ENCODE measurements at regions not wholly inside any gene's neighbourhood (a gene's known extent, or its start where the extent isn't known, plus 50 kb on each side); places are given as distances from the start of the nearest gene placed in this dataset.

DNA sequence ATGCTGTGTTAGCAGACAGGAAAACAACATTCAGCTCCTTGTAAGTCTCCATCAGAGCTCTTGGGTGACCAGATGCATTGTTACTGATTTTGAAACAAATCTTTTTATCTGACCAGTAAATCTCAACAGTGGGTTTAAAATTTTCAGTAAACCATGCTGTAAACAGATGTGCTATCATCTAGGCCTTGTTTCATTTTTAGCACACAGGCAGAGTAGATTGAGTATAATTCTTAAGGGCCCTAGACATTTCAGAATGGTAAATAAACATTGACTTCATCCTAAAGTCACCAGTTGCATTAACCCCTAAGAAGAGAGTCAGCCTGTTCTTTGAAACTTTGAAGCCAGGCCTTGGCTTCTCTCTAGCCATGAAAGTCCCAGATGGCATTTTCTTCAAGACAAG lies 237.2 kb upstream of the BMP2 start (continued):
- TF ChIP-seq, protein P1, sequence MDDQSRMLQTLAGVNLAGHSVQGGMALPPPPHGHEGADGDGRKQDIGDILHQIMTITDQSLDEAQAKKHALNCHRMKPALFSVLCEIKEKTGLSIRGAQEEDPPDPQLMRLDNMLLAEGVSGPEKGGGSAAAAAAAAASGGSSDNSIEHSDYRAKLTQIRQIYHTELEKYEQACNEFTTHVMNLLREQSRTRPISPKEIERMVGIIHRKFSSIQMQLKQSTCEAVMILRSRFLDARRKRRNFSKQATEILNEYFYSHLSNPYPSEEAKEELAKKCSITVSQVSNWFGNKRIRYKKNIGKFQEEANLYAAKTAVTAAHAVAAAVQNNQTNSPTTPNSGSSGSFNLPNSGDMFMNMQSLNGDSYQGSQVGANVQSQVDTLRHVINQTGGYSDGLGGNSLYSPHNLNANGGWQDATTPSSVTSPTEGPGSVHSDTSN (IDR thresholded peaks at IDR 0.05), result no peak
- TF ChIP-seq NFE2L2 (conservative IDR thresholded peaks at IDR 0.05; ENCODE audit: low read length), result no peak
- TF ChIP-seq SREBF2 (IDR thresholded peaks at IDR 0.05), result no peak
- TF ChIP-seq EHF (CRISPR knock-in tag; IDR thresholded peaks at IDR 0.05), result no peak
- TF ChIP-seq ZFP36 (IDR thresholded peaks at IDR 0.05; ENCODE audit: borderline replicate concordance, partially characterized antibody), result no peak
- TF ChIP-seq JUNB (IDR thresholded peaks at IDR 0.05), result no peak
- TF ChIP-seq MAZ (IDR thresholded peaks at IDR 0.05; ENCODE audit: borderline replicate concordance, low read depth, low read length), result no peak

DNA sequence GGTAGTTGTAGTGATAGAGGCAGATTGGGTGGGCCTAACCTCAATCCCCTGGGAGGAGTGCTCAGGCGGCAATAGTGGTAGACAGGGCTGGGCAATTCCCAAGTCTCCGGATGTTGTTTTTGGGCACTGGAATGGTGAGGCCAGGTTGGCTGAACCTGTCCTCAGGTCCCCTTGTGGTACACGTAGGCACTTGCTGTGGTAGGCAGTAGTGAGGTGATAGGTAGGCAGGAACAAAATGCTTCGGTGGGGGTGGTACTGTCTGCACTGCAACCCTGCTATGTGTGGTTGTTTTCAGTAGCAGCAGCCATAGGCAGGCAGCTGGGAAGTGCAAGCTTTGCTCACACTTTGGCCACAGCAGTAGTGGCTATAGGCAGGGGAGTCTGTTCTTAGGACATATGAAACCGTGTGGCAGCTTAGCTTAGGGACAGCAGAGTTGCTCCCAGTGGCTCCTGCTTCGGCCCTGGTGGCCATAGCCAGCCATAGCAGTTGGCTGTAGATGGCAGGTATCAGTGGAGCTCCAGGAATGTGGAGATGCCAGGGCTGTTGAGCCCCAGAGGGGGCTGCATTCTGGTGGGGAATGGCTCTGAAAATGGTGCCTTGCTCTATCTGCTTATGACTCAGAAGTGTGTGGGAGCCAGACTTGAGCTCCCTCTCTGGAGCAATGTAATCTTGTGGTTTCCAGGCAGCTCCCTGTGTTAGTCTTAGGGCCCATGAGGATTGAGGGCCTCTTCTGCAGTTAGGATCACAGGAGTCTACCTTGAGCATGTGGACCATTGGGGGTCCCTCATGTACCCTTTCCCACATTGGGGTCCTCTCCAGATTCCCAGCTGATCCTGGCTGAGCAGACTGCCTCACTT lies 241.8 kb upstream of the BMP2 start:
- Histone ChIP-seq H3K9me3 (peaks cover 21% of the 10 kb centered on the region; the same call in 1 of the 3 replicates), H3K4me1 (no peaks in the 10 kb centered on the region), H3K27ac (no peak overlapping the region), H3K4me3 (no peak overlapping the region), H3K4me2 (no peak overlapping the region)
- WGBS (ENCODE audit: missing lambda C conversion rate), result 21% methylated on average over 6 of the region's 6 CpGs
- TF ChIP-seq SREBF2 (IDR thresholded peaks at IDR 0.05) (no peak), EP300 (IDR thresholded peaks at IDR 0.05) (no peak), TP53 (CRISPR knock-in tag; IDR thresholded peaks at IDR 0.05) (no peak), NPAS2 (CRISPR knock-in tag; IDR thresholded peaks at IDR 0.05; ENCODE audit: borderline replicate concordance) (no peak), HDAC2 (IDR thresholded peaks at IDR 0.05) (no peak), EHF (CRISPR knock-in tag; IDR thresholded peaks at IDR 0.05) (no peak), CEBPB (IDR thresholded peaks at IDR 0.05) (no peak), PHF8 (IDR thresholded peaks at IDR 0.05; ENCODE audit: borderline replicate concordance, low read depth) (no peak), HOXA7 (CRISPR knock-in tag; IDR thresholded peaks at IDR 0.05) (no peak), RARB (CRISPR knock-in tag; IDR thresholded peaks at IDR 0.05) (no peak)
- DNase-seq (ENCODE audit: low read depth in 1 of 2, low spot score in 1 of 2) (no peak), ATAC-seq (no peak), FAIRE-seq (no peak)
- ChIA-PET POLR2A (no interaction called here), CTCF (interaction anchor here (0.6 kb wide), 1 partner anchor 289 kb away, joined by 3 read pairs; no protein-coding TSS in a partner anchor)

GRCh38 chr20:6524305-6524704 lies 243.2 kb upstream of the BMP2 start:
- FAIRE-seq, result no peak
- H3K9me3 ChIP-seq, result peaks cover 21% of the 10 kb centered on the region; the same call in 2 of the 3 replicates
- POLR2A ChIA-PET, result no interaction called here

More at GRCh38 chr20:6524305-6524704, 243.2 kb upstream of the BMP2 start:
- no peaks in the 10 kb centered on the region for H3K4me1 ChIP-seq
- H3K4me2 ChIP-seq, result no peak overlapping the region
- TF ChIP-seq GATA3 (IDR thresholded peaks at IDR 0.05; ENCODE audit: borderline replicate concordance), result no peak
- TF ChIP-seq MAZ (IDR thresholded peaks at IDR 0.05; ENCODE audit: borderline replicate concordance, low read depth, low read length), result no peak
- no peak for TF ChIP-seq EHMT2 (IDR thresholded peaks at IDR 0.05; ENCODE audit: low read depth)
- TF ChIP-seq ZFP36 (IDR thresholded peaks at IDR 0.05; ENCODE audit: borderline replicate concordance, partially characterized antibody), result no peak
- no peak for TF ChIP-seq JUNB (IDR thresholded peaks at IDR 0.05)
- TF ChIP-seq, protein P1 (IDR thresholded peaks at IDR 0.05), result no peak
- no peak for TF ChIP-seq HOXB5 (CRISPR knock-in tag; IDR thresholded peaks at IDR 0.05)
- no peak for TF ChIP-seq RCOR1 (IDR thresholded peaks at IDR 0.05; ENCODE audit: low read depth, low read length)
- TF ChIP-seq RARB (CRISPR knock-in tag; IDR thresholded peaks at IDR 0.05), result no peak
- TF ChIP-seq POLR2A (IDR thresholded peaks at IDR 0.05; ENCODE audit: low read length), result no peak
- no peak for TF ChIP-seq SMC3 (IDR thresholded peaks at IDR 0.05)
- TF ChIP-seq, protein P2, sequence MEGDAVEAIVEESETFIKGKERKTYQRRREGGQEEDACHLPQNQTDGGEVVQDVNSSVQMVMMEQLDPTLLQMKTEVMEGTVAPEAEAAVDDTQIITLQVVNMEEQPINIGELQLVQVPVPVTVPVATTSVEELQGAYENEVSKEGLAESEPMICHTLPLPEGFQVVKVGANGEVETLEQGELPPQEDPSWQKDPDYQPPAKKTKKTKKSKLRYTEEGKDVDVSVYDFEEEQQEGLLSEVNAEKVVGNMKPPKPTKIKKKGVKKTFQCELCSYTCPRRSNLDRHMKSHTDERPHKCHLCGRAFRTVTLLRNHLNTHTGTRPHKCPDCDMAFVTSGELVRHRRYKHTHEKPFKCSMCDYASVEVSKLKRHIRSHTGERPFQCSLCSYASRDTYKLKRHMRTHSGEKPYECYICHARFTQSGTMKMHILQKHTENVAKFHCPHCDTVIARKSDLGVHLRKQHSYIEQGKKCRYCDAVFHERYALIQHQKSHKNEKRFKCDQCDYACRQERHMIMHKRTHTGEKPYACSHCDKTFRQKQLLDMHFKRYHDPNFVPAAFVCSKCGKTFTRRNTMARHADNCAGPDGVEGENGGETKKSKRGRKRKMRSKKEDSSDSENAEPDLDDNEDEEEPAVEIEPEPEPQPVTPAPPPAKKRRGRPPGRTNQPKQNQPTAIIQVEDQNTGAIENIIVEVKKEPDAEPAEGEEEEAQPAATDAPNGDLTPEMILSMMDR (IDR thresholded peaks at IDR 0.05), result no peak
- no peak for DNase-seq (ENCODE audit: low read depth in 1 of 2, low spot score in 1 of 2)
- CTCF ChIA-PET, result interaction anchor here (0.6 kb wide), 1 partner anchor 68 kb away, joined by 3 read pairs; no protein-coding TSS in a partner anchor
- H3K4me3 ChIP-seq, result no peak overlapping the region
- 2% methylated on average over 3 of the region's 3 CpGs for WGBS (ENCODE audit: missing lambda C conversion rate)
- no peak for ATAC-seq
- H3K27ac ChIP-seq, result no peak overlapping the region

Measured in A549 (cell line).